GM23248 (cell line): ENCODE measurements at regions not wholly inside any gene's neighbourhood (a gene's known extent, or its start where the extent isn't known, plus 50 kb on each side); places are given as distances from the start of the nearest gene placed in this dataset.

Experiments
- DNase-seq: peaks from one replicate; pipeline ENCODE4 v3.0.0-alpha.2; 2015
- H2AFZ ChIP-seq: fragments of 200-600 bp; sonication (generic); 2 replicates; pipeline ENCODE4 v1.6.1; 2016; ENCODE audit warnings: antibody characterized with exemption
- H3F3A ChIP-seq: fragments of 200-600 bp; sonication (generic); 2 replicates; pipeline ENCODE4 v1.6.1; 2016; ENCODE audit warnings: mild to moderate bottlenecking, antibody characterized with exemption, mixed run types; ENCODE audit not compliant: insufficient read depth
- H3K27ac ChIP-seq: fragments of 200-600 bp; sonication (generic); 2 replicates; pipeline ENCODE4 v1.5.1; 2016; ENCODE audit warnings: mild to moderate bottlenecking
- H3K27me3 ChIP-seq: fragments of 200-600 bp; sonication (generic); replicated peaks from 2 replicates; pipeline ENCODE4 v1.6.1; 2016; ENCODE audit warnings: mild to moderate bottlenecking; ENCODE audit not compliant: insufficient read depth
- H3K36me3 ChIP-seq: fragments of 200-600 bp; sonication (generic); 2 replicates; pipeline ENCODE4 v1.6.1; 2016; ENCODE audit warnings: low read depth, mild to moderate bottlenecking
- H3K4me1 ChIP-seq: fragments of 200-600 bp; sonication (generic); 2 replicates; pipeline ENCODE4 v1.6.1; 2016; ENCODE audit warnings: mild to moderate bottlenecking; ENCODE audit not compliant: insufficient read depth
- H3K4me2 ChIP-seq: fragments of 200-600 bp; sonication (generic); one replicate; pipeline ENCODE4 v1.6.1; 2016; ENCODE audit warnings: mild to moderate bottlenecking; ENCODE audit not compliant: unreplicated experiment
- H3K4me3 ChIP-seq: fragments of 200-600 bp; sonication (generic); 2 replicates; pipeline ENCODE4 v1.5.1; 2016; ENCODE audit warnings: mild to moderate bottlenecking
- H3K79me2 ChIP-seq: fragments of 200-600 bp; sonication (generic); 2 replicates; pipeline ENCODE4 v1.6.1; 2016; ENCODE audit warnings: mild to moderate bottlenecking; ENCODE audit not compliant: insufficient read depth
- H3K9ac ChIP-seq: fragments of 200-600 bp; sonication (generic); 2 replicates; pipeline ENCODE4 v1.6.1; 2016; ENCODE audit warnings: mild to moderate bottlenecking
- H3K9me2 ChIP-seq: fragments of 200-600 bp; sonication (generic); 2 replicates; pipeline ENCODE4 v1.6.1; 2016; ENCODE audit warnings: mixed run types, mild to moderate bottlenecking, moderate library complexity; ENCODE audit not compliant: insufficient read depth
- H3K9me3 ChIP-seq: fragments of 200-600 bp; sonication (generic); one replicate; pipeline ENCODE4 v1.6.1; 2017; ENCODE audit warnings: low read depth
- H4K20me1 ChIP-seq: fragments of 200-600 bp; sonication (generic); 2 replicates; pipeline ENCODE4 v1.6.0; 2016; ENCODE audit not compliant: insufficient read depth
- EZH2 ChIP-seq: fragments of 200-600 bp; sonication (generic); IDR thresholded peaks from 2 replicates; pipeline ENCODE4 v1.6.1; 2018; ENCODE audit warnings: antibody characterized with exemption, mild to moderate bottlenecking; ENCODE audit not compliant: insufficient read depth, poor library complexity, severe bottlenecking
- EZH2phosphoT487 ChIP-seq: fragments of 200-600 bp; sonication (generic); IDR thresholded peaks from 2 replicates; pipeline ENCODE4 v1.6.1; 2018; ENCODE audit warnings: antibody characterized with exemption, moderate library complexity, mild to moderate bottlenecking, low read depth; ENCODE audit not compliant: insufficient read depth
- WGBS, 2 experiments: methylation state at CpG; one replicate each; pipeline ENCODE4 v1.1.6; 2015 to 2017; ENCODE audit warnings: low lambda C conversion rate in 2 of 2, low coverage in 1 of 2; ENCODE audit errors: missing lambda C conversion rate in 2 of 2; 5-methylcytosine and 5-hydroxymethylcytosine counted together
- in situ Hi-C: fragments of 300-500 bp; cut with MboI; formaldehyde crosslinking; loops from 2 replicates; pipeline ENCODE4 v1.15.0; 2020

GRCh38 chr2:487186-488079, 189.8 kb downstream of the TMEM18 start:
- Histone ChIP-seq H4K20me1 (no peaks in the 10 kb centered on the region), H3K9me3 (no peaks in the 10 kb centered on the region)
- 74 to 80% methylated on average over 18 to 29 of the region's 40 CpGs for WGBS, 2 experiments

GRCh38 chr2:486371-486770, 190.8 kb downstream of the TMEM18 start:
- 72 to 75% methylated on average over 11 of the region's 11 CpGs for WGBS, 2 experiments
- H3K9me2 ChIP-seq = no peaks in the 10 kb centered on the region
- TF ChIP-seq EZH2phosphoT487 (no peak), EZH2 (no peak)

More at GRCh38 chr2:487186-488079, 189.8 kb downstream of the TMEM18 start:
- Histone ChIP-seq H3K9ac (no peak overlapping the region), H3K27ac (no peak overlapping the region), H3K36me3 (no peaks in the 10 kb centered on the region), H3K27me3 (no peaks in the 10 kb centered on the region), H3K4me2 (no peak overlapping the region), H2AFZ (no peak overlapping the region), H3K79me2 (no peaks in the 10 kb centered on the region), H3K9me2 (no peaks in the 10 kb centered on the region), H3K4me3 (no peak overlapping the region), H3F3A (no peaks in the 10 kb centered on the region), H3K4me1 (no peaks in the 10 kb centered on the region)
- in situ Hi-C loops = no loop called here
- no peak for TF ChIP-seq EZH2phosphoT487
- no peak for TF ChIP-seq EZH2
- DNase-seq = no peak

GRCh38 chr2:481388-481787, 193.5 kb upstream of the ALKAL2 start:
- DNase-seq = no peak
- H3K4me2 ChIP-seq = no peak overlapping the region
- no peaks in the 10 kb centered on the region for H3K9me2 ChIP-seq
- H3K79me2 ChIP-seq = no peaks in the 10 kb centered on the region
- in situ Hi-C loops = no loop called here
- H4K20me1 ChIP-seq = no peaks in the 10 kb centered on the region
- no peak overlapping the region for H3K27ac ChIP-seq
- no peak overlapping the region for H3K9ac ChIP-seq
- H3K27me3 ChIP-seq = no peaks in the 10 kb centered on the region
- no peak overlapping the region for H2AFZ ChIP-seq
- no peaks in the 10 kb centered on the region for H3K36me3 ChIP-seq
- H3F3A ChIP-seq = no peaks in the 10 kb centered on the region
- H3K4me1 ChIP-seq = no peaks in the 10 kb centered on the region
- H3K9me3 ChIP-seq = peaks cover 4% of the 10 kb centered on the region
- no peak for TF ChIP-seq EZH2phosphoT487
- no peak for TF ChIP-seq EZH2
- WGBS, 2 experiments = 51% methylated on average over 16 of the region's 16 CpGs
- H3K4me3 ChIP-seq = no peak overlapping the region

More at GRCh38 chr2:486371-486770, 190.8 kb downstream of the TMEM18 start:
- no peaks in the 10 kb centered on the region for H4K20me1 ChIP-seq
- no peak overlapping the region for H3K9ac ChIP-seq
- H2AFZ ChIP-seq = no peak overlapping the region
- H3K4me1 ChIP-seq = no peaks in the 10 kb centered on the region
- no peaks in the 10 kb centered on the region for H3K79me2 ChIP-seq
- DNase-seq = no peak
- in situ Hi-C loops = no loop called here
- H3F3A ChIP-seq = no peaks in the 10 kb centered on the region
- no peaks in the 10 kb centered on the region for H3K27me3 ChIP-seq
- H3K4me3 ChIP-seq = no peak overlapping the region
- no peak overlapping the region for H3K27ac ChIP-seq
- no peaks in the 10 kb centered on the region for H3K36me3 ChIP-seq
- no peak overlapping the region for H3K4me2 ChIP-seq
- H3K9me3 ChIP-seq = no peaks in the 10 kb centered on the region

DNA sequence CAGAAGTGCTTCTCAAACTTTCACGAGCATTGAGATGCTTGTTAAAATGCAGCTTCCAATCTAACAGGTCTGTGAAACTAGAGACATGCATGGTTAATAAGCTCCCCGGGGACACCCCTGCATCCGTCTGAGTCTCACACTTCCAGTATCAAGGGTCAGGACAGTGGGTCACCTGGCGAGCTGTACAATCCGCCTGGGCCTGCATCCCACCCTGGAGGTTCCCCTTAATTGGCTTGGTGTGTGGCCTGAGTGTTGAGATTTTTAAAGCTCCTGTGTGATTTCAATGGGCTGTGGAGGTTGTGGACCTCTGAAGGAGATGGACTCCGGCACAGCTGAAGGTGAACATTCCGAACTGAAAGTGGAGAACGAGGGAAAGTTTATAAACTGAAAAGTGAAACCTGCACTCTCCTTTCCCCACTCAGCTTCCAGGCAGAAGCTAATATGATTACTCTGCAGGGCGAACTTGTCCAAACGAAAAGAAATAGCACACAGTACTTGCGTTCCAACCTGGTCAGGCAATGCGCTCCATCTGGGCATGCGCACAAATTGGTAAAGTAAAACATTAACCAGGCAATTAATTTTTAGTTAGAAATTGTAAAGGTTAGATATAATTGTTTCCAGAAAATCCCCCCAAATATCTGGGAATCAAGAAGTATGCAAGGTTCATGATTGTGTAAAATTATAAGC, 191.7 kb upstream of the ALKAL2 start:
- Histone ChIP-seq H3K79me2 (no peaks in the 10 kb centered on the region), H3K36me3 (no peaks in the 10 kb centered on the region), H3K4me1 (no peaks in the 10 kb centered on the region), H3K9ac (no peak overlapping the region), H4K20me1 (no peaks in the 10 kb centered on the region), H2AFZ (no peak overlapping the region), H3K27ac (no peak overlapping the region), H3K4me2 (no peak overlapping the region), H3K9me3 (peaks cover 4% of the 10 kb centered on the region), H3K27me3 (no peaks in the 10 kb centered on the region), H3K9me2 (no peaks in the 10 kb centered on the region), H3K4me3 (no peak overlapping the region), H3F3A (no peaks in the 10 kb centered on the region)
- no peak for TF ChIP-seq EZH2
- no peak for TF ChIP-seq EZH2phosphoT487
- in situ Hi-C loops = no loop called here
- DNase-seq = no peak
- 44 to 49% methylated on average over 13 of the region's 13 CpGs for WGBS, 2 experiments
